HEK293 (cell line): ENCODE measurements at regions not wholly inside any gene's neighbourhood (a gene's known extent, or its start where the extent isn't known, plus 50 kb on each side); places are given as distances from the start of the nearest gene placed in this dataset.

Experiments
- ZNF138 ChIP-seq: fragments of 450-650 bp; formaldehyde crosslinking; IDR thresholded peaks from 2 replicates; pipeline ENCODE4 v1.5.1; 2016; ENCODE audit warnings: missing biosample characterization, missing genetic modification characterization, borderline replicate concordance
- ZNF398 ChIP-seq: fragments of 450-650 bp; formaldehyde crosslinking; IDR thresholded peaks from 2 replicates; pipeline ENCODE4 v1.5.1; 2017; ENCODE audit warnings: missing biosample characterization, missing genetic modification characterization

- TF ChIP-seq ZNF138 (tag by site-specific recombination), result no peak
- TF ChIP-seq ZNF398, result no peak
Observed at GRCh38 chr16:85258166-85258565, 145.9 kb upstream of the CIBAR2 start.
